IPS-18a (cell line): ENCODE measurements at regions not wholly inside any gene's neighbourhood (a gene's known extent, or its start where the extent isn't known, plus 50 kb on each side); places are given as distances from the start of the nearest gene placed in this dataset.

Source experiments
- H3K27ac ChIP-seq: one replicate; pipeline ENCODE4 v1.5.1; 2013; ENCODE audit warnings: low read length
- H3K27me3 ChIP-seq: one replicate; pipeline ENCODE4 v1.6.1; 2013; ENCODE audit warnings: mild to moderate bottlenecking, low read length; ENCODE audit not compliant: control insufficient read depth, insufficient read depth
- H3K36me3 ChIP-seq: one replicate; pipeline ENCODE4 v1.6.1; 2013; ENCODE audit warnings: low read depth, low read length; ENCODE audit not compliant: control insufficient read depth
- H3K4me1 ChIP-seq: one replicate; pipeline ENCODE4 v1.6.1; 2013; ENCODE audit warnings: low read depth, low read length; ENCODE audit not compliant: control insufficient read depth
- H3K4me3 ChIP-seq: one replicate; pipeline ENCODE4 v1.5.1; 2013; ENCODE audit warnings: low read length
- H3K9ac ChIP-seq: one replicate; pipeline ENCODE4 v1.6.1; 2013; ENCODE audit warnings: mild to moderate bottlenecking, low read length, moderate library complexity
- H3K9me3 ChIP-seq: one replicate; pipeline ENCODE4 v1.6.1; 2013; ENCODE audit warnings: low read depth, low read length; ENCODE audit not compliant: control insufficient read depth

- no peaks in the 10 kb centered on the region for H3K9me3 ChIP-seq
- no peak overlapping the region for H3K9ac ChIP-seq
- H3K27ac ChIP-seq, result no peak overlapping the region
- H3K27me3 ChIP-seq, result no peaks in the 10 kb centered on the region
- H3K4me3 ChIP-seq, result no peak overlapping the region
- no peaks in the 10 kb centered on the region for H3K36me3 ChIP-seq
- H3K4me1 ChIP-seq, result no peaks in the 10 kb centered on the region
Measured at GRCh38 chr13:80754441-80754840, 413.5 kb upstream of the SPRY2 start.

- H3K9ac ChIP-seq, result no peak overlapping the region
- no peak overlapping the region for H3K27ac ChIP-seq
- no peaks in the 10 kb centered on the region for H3K36me3 ChIP-seq
- H3K27me3 ChIP-seq, result no peaks in the 10 kb centered on the region
- H3K4me1 ChIP-seq, result no peaks in the 10 kb centered on the region
- no peak overlapping the region for H3K4me3 ChIP-seq
- H3K9me3 ChIP-seq, result no peaks in the 10 kb centered on the region
Measured at GRCh38 chr13:80753866-80754265, 412.9 kb upstream of the SPRY2 start.

- no peak overlapping the region for H3K4me3 ChIP-seq
- no peaks in the 10 kb centered on the region for H3K36me3 ChIP-seq
- no peaks in the 10 kb centered on the region for H3K27me3 ChIP-seq
- H3K4me1 ChIP-seq, result no peaks in the 10 kb centered on the region
- no peak overlapping the region for H3K9ac ChIP-seq
- H3K27ac ChIP-seq, result no peak overlapping the region
- no peaks in the 10 kb centered on the region for H3K9me3 ChIP-seq
Measured at GRCh38 chr13:80751854-80752253, 410.9 kb upstream of the SPRY2 start.

GRCh38 chr13:80744147-80744914 lies 403.4 kb upstream of the SPRY2 start:
- no peaks in the 10 kb centered on the region for H3K36me3 ChIP-seq
- H3K27me3 ChIP-seq, result no peaks in the 10 kb centered on the region
- no peak overlapping the region for H3K9ac ChIP-seq
- H3K27ac ChIP-seq, result no peak overlapping the region
- no peak overlapping the region for H3K4me3 ChIP-seq
- no peaks in the 10 kb centered on the region for H3K4me1 ChIP-seq
- no peaks in the 10 kb centered on the region for H3K9me3 ChIP-seq

GRCh38 chr13:80742033-80742432 lies 401.1 kb upstream of the SPRY2 start:
- Histone ChIP-seq H3K36me3 (no peaks in the 10 kb centered on the region), H3K4me1 (no peaks in the 10 kb centered on the region), H3K4me3 (no peak overlapping the region), H3K9me3 (peaks cover 8% of the 10 kb centered on the region), H3K27ac (no peak overlapping the region), H3K9ac (no peak overlapping the region), H3K27me3 (no peaks in the 10 kb centered on the region)

- Histone ChIP-seq H3K27ac (no peak overlapping the region), H3K9ac (no peak overlapping the region), H3K4me1 (no peaks in the 10 kb centered on the region), H3K27me3 (no peaks in the 10 kb centered on the region), H3K4me3 (no peak overlapping the region), H3K36me3 (no peaks in the 10 kb centered on the region), H3K9me3 (peaks cover 8% of the 10 kb centered on the region)
Measured at GRCh38 chr13:80740071-80740470, 399.1 kb upstream of the SPRY2 start.

- H3K36me3 ChIP-seq, result no peaks in the 10 kb centered on the region
- no peaks in the 10 kb centered on the region for H3K27me3 ChIP-seq
- H3K9me3 ChIP-seq, result peaks cover 8% of the 10 kb centered on the region
- H3K4me1 ChIP-seq, result no peaks in the 10 kb centered on the region
- no peak overlapping the region for H3K9ac ChIP-seq
- H3K4me3 ChIP-seq, result no peak overlapping the region
- no peak overlapping the region for H3K27ac ChIP-seq
Measured at GRCh38 chr13:80737513-80737912, 396.6 kb upstream of the SPRY2 start.

- Histone ChIP-seq H3K27me3 (no peaks in the 10 kb centered on the region), H3K27ac (no peak overlapping the region), H3K36me3 (no peaks in the 10 kb centered on the region), H3K9ac (no peak overlapping the region), H3K4me1 (no peaks in the 10 kb centered on the region), H3K9me3 (no peaks in the 10 kb centered on the region), H3K4me3 (no peak overlapping the region)
Measured at GRCh38 chr13:80727321-80727975, 386.5 kb upstream of the SPRY2 start.

- no peak overlapping the region for H3K27ac ChIP-seq
- H3K9me3 ChIP-seq, result no peaks in the 10 kb centered on the region
- H3K4me3 ChIP-seq, result no peak overlapping the region
- no peak overlapping the region for H3K9ac ChIP-seq
- no peaks in the 10 kb centered on the region for H3K4me1 ChIP-seq
- no peaks in the 10 kb centered on the region for H3K27me3 ChIP-seq
- no peaks in the 10 kb centered on the region for H3K36me3 ChIP-seq
Measured at GRCh38 chr13:80726868-80727267, 385.9 kb upstream of the SPRY2 start.

- no peak overlapping the region for H3K27ac ChIP-seq
- H3K9me3 ChIP-seq, result no peaks in the 10 kb centered on the region
- no peak overlapping the region for H3K9ac ChIP-seq
- no peaks in the 10 kb centered on the region for H3K36me3 ChIP-seq
- H3K4me1 ChIP-seq, result peaks cover under 1% of the 10 kb centered on the region
- H3K27me3 ChIP-seq, result no peaks in the 10 kb centered on the region
- H3K4me3 ChIP-seq, result no peak overlapping the region
Measured at GRCh38 chr13:80721689-80722088, 380.8 kb upstream of the SPRY2 start.

GRCh38 chr13:80718970-80719369 lies 378.0 kb upstream of the SPRY2 start:
- Histone ChIP-seq H3K9ac (no peak overlapping the region), H3K4me3 (no peak overlapping the region), H3K27ac (no peak overlapping the region), H3K36me3 (no peaks in the 10 kb centered on the region), H3K4me1 (peaks cover 7% of the 10 kb centered on the region), H3K9me3 (no peaks in the 10 kb centered on the region), H3K27me3 (no peaks in the 10 kb centered on the region)

GRCh38 chr13:80717776-80718175 lies 376.9 kb upstream of the SPRY2 start:
- peaks cover 7% of the 10 kb centered on the region for H3K4me1 ChIP-seq
- no peak overlapping the region for H3K4me3 ChIP-seq
- no peak overlapping the region for H3K9ac ChIP-seq
- H3K27me3 ChIP-seq, result no peaks in the 10 kb centered on the region
- no peaks in the 10 kb centered on the region for H3K36me3 ChIP-seq
- no peak overlapping the region for H3K27ac ChIP-seq
- H3K9me3 ChIP-seq, result no peaks in the 10 kb centered on the region
